ENCODE measurements at regions not wholly inside any gene's neighbourhood (a gene's known extent, or its start where the extent isn't known, plus 50 kb on each side); places are given as distances from the start of the nearest gene placed in this dataset.

DNA sequence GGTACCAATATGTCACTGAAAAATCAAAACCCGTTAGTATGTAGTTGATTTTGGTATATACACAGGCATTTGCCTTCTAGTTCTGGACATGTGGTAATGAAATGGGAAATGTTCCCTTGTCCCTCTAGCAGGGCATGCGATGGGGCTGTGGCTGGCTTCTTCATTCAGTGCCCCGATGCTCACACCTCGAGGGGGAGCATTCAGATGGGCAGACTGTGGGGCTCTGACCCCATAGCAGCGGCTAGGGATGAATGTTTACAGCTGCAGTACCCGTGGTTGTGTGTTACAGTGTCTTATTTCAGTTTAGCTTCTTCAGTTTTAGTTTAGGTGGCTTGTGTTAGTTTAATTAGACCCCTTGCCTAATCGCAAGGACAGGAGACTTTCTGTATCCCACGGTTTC, 1741.0 kb upstream of the PCDH10 start:
- TF ChIP-seq CTCF (IDR thresholded peaks at IDR 0.05) (no peak), POLR2AphosphoS5 (IDR thresholded peaks at IDR 0.05) (no peak), POLR2A (IDR thresholded peaks at IDR 0.05) (no peak)
- whole genome bisulfite sequencing = 71% methylated on average over 8 of the region's 8 CpGs
- no peaks in the 10 kb centered on the region for H3K4me1 ChIP-seq (replicated peaks)
- no peak for DNase-seq (ENCODE audit: low spot score)
- intact Hi-C loops (cut with DNase I) = no loop called here
- H3K36me3 ChIP-seq = no peaks in the 10 kb centered on the region
- no peaks in the 10 kb centered on the region for H3K9me3 ChIP-seq
- H3K27me3 ChIP-seq (replicated peaks; ENCODE audit: insufficient read depth) = no peaks in the 10 kb centered on the region
- no peak overlapping the region for H3K27ac ChIP-seq
- H3K4me3 ChIP-seq = no peak overlapping the region

GRCh38 chr4:131411393-131411792, 1737.7 kb upstream of the PCDH10 start:
- no peaks in the 10 kb centered on the region for H3K27me3 ChIP-seq (replicated peaks; ENCODE audit: insufficient read depth)
- no peaks in the 10 kb centered on the region for H3K36me3 ChIP-seq
- no peak for DNase-seq (ENCODE audit: low spot score)
- intact Hi-C loops (cut with DNase I) = no loop called here
- no peaks in the 10 kb centered on the region for H3K9me3 ChIP-seq
- 85% methylated on average over 1 of the region's 1 CpG for WGBS
- no peak overlapping the region for H3K4me3 ChIP-seq
- H3K4me1 ChIP-seq (replicated peaks) = no peaks in the 10 kb centered on the region
- no peak overlapping the region for H3K27ac ChIP-seq
- TF ChIP-seq CTCF (IDR thresholded peaks at IDR 0.05) = no peak
- no peak for TF ChIP-seq POLR2A (IDR thresholded peaks at IDR 0.05)
- no peak for TF ChIP-seq POLR2AphosphoS5 (IDR thresholded peaks at IDR 0.05)

GRCh38 chr4:131419147-131419546, 1729.9 kb upstream of the PCDH10 start:
- TF ChIP-seq POLR2A (IDR thresholded peaks at IDR 0.05) = no peak
- no peak for TF ChIP-seq CTCF (IDR thresholded peaks at IDR 0.05)
- no peak for TF ChIP-seq POLR2AphosphoS5 (IDR thresholded peaks at IDR 0.05)
- intact Hi-C loops (cut with DNase I) = no loop called here
- no peaks in the 10 kb centered on the region for H3K27me3 ChIP-seq (replicated peaks; ENCODE audit: insufficient read depth)
- no peak for DNase-seq (ENCODE audit: low spot score)
- 79% methylated on average over 3 of the region's 3 CpGs for WGBS
- no peak overlapping the region for H3K27ac ChIP-seq
- no peak overlapping the region for H3K4me3 ChIP-seq
- H3K4me1 ChIP-seq (replicated peaks) = no peaks in the 10 kb centered on the region
- no peaks in the 10 kb centered on the region for H3K36me3 ChIP-seq
- no peaks in the 10 kb centered on the region for H3K9me3 ChIP-seq

DNA sequence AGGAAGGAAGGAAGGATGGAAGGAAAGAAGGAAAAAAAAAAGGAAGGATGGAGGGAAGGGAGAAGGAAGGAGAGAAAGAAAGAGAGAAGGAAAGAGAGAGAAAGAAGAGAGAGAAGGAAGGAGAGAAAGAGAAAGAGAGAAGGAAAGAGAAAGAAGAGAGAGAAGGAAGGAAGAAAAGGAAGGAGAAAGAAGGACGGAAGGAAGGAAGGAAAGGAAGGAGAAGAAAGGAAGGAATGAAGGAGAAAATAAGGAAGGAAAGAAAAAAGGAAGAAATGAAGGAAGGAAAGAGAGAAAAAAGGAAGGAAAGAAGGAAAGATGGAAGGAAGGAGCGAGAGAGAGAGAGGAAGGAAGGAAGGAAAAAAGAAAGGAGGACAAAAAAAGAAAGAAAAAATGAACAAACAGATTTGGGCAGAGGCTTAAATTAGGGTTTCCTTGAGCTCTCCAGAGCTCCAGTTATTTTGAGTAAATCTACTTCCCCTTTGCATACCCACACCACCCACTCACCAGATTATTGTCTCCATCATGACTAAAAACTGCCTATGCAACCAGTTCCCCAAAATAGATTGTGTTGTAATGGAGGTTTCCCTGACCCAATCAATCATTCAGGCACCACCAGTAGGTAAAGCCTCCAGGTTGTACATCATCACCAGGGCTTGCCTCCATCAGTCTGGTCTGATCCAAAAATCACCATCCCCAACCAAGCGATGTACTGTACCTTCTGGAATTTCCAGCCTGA, 1722.9 kb upstream of the PCDH10 start:
- DNase-seq (ENCODE audit: low spot score) = no peak
- Histone ChIP-seq H3K4me1 (replicated peaks) (no peaks in the 10 kb centered on the region), H3K36me3 (no peaks in the 10 kb centered on the region), H3K27ac (no peak overlapping the region), H3K9me3 (no peaks in the 10 kb centered on the region), H3K27me3 (replicated peaks; ENCODE audit: insufficient read depth) (no peaks in the 10 kb centered on the region), H3K4me3 (no peak overlapping the region)
- WGBS = 92% methylated on average over 3 of the region's 3 CpGs
- intact Hi-C loops (cut with DNase I) = no loop called here
- no peak for TF ChIP-seq POLR2AphosphoS5 (IDR thresholded peaks at IDR 0.05)
- no peak for TF ChIP-seq CTCF (IDR thresholded peaks at IDR 0.05)
- TF ChIP-seq POLR2A (IDR thresholded peaks at IDR 0.05) = no peak

DNA sequence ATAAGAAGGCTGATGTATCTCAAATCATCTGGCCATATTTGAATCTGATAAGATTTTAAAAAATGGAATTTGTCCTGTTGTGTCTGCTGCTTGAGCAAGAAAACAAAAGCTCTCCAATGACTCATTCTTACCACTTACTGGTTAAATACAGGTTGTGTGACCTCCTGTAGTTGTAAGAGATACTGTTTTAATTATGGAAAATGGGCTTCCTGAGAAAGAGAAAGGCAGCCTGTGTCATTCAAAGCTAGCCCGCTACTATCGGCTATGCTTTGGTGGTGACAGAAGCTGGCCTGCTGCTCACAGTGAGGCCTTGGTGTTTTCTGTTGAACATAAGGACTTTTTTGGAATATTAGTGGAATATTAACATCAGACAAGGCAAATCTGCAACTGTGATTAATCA, 1722.1 kb upstream of the PCDH10 start:
- 67% methylated on average over 2 of the region's 2 CpGs for WGBS
- Histone ChIP-seq H3K9me3 (no peaks in the 10 kb centered on the region), H3K4me1 (replicated peaks) (no peaks in the 10 kb centered on the region), H3K36me3 (no peaks in the 10 kb centered on the region), H3K27ac (no peak overlapping the region), H3K27me3 (replicated peaks; ENCODE audit: insufficient read depth) (no peaks in the 10 kb centered on the region), H3K4me3 (no peak overlapping the region)
- intact Hi-C loops (cut with DNase I) = no loop called here
- TF ChIP-seq POLR2A (IDR thresholded peaks at IDR 0.05) (no peak), POLR2AphosphoS5 (IDR thresholded peaks at IDR 0.05) (no peak), CTCF (IDR thresholded peaks at IDR 0.05) (no peak)
- DNase-seq (ENCODE audit: low spot score) = no peak
